Mesenchymal stem cell (in vitro differentiated cells and primary cell): ENCODE measurements at regions not wholly inside any gene's neighbourhood (a gene's known extent, or its start where the extent isn't known, plus 50 kb on each side); places are given as distances from the start of the nearest gene placed in this dataset.
A peak's percentile ranks its signal among the peaks of the same experiment; 100 is the strongest.

Experiments
- DNase-seq: peaks from one replicate; pipeline ENCODE4 v3.0.0-alpha.2; 2013
- H2AFZ ChIP-seq: one replicate; pipeline ENCODE4 v1.6.1; 2013; ENCODE audit warnings: low read depth, mild to moderate bottlenecking, control low read depth, inconsistent platforms, low read length, moderate library complexity
- H2AK5ac ChIP-seq: 2 replicates; pipeline ENCODE4 v1.6.1; 2013; ENCODE audit warnings: low read length, moderate library complexity, mild to moderate bottlenecking, inconsistent platforms; ENCODE audit not compliant: severe bottlenecking
- H2BK120ac ChIP-seq: one replicate; pipeline ENCODE4 v1.6.1; 2013; ENCODE audit warnings: low read depth, mild to moderate bottlenecking, inconsistent platforms, low read length, moderate library complexity
- H2BK12ac ChIP-seq, 2 experiments: one replicate each; pipeline ENCODE4 v1.6.1; 2013; ENCODE audit warnings: inconsistent platforms in 2 of 2, low read length in 2 of 2, mild to moderate bottlenecking in 2 of 2, moderate library complexity in 2 of 2, control low read depth in 1 of 2
- H2BK15ac ChIP-seq: one replicate; pipeline ENCODE4 v1.6.1; 2013; ENCODE audit warnings: mild to moderate bottlenecking, low read depth, inconsistent platforms; ENCODE audit not compliant: poor library complexity, severe bottlenecking
- H2BK5ac ChIP-seq: 2 replicates; pipeline ENCODE4 v1.6.1; 2013; ENCODE audit warnings: low read depth, mild to moderate bottlenecking, low read length, control low read depth, inconsistent platforms; ENCODE audit not compliant: poor library complexity, severe bottlenecking
- H3K14ac ChIP-seq, 2 experiments: one replicate each; pipeline ENCODE4 v1.6.1; 2013; ENCODE audit warnings: inconsistent platforms in 2 of 2, low read length in 2 of 2, control low read depth in 1 of 2, mild to moderate bottlenecking in 1 of 2, moderate library complexity in 1 of 2
- H3K18ac ChIP-seq, 2 experiments: one replicate each; pipeline ENCODE4 v1.6.1; 2013; ENCODE audit warnings: inconsistent platforms in 2 of 2, low read length in 2 of 2, control low read depth in 1 of 2, low read depth in 1 of 2, mild to moderate bottlenecking in 1 of 2
- H3K23ac ChIP-seq, 2 experiments: one replicate each; pipeline ENCODE4 v1.6.1; 2013; ENCODE audit warnings: inconsistent platforms in 2 of 2, low read length in 2 of 2, mild to moderate bottlenecking in 2 of 2, moderate library complexity in 2 of 2, control low read depth in 1 of 2
- H3K27ac ChIP-seq: 2 replicates; pipeline ENCODE4 v1.5.1; 2013; ENCODE audit warnings: mild to moderate bottlenecking, moderate library complexity, low read length, control low read depth, inconsistent platforms; ENCODE audit not compliant: poor library complexity, severe bottlenecking
- H3K27me3 ChIP-seq, 2 experiments: 2 replicates each; pipeline versions ENCODE4 v1.6.1 to v1.7.0; 2013; ENCODE audit warnings: low read length in 2 of 2, mild to moderate bottlenecking in 2 of 2, moderate library complexity in 2 of 2, control low read depth in 1 of 2, inconsistent platforms in 1 of 2; ENCODE audit not compliant: control insufficient read depth in 1 of 2, insufficient read depth in 1 of 2
- H3K36me3 ChIP-seq, 2 experiments: 2 replicates each; pipeline versions ENCODE4 v1.6.1 to v1.7.0; 2013; ENCODE audit warnings: low read length in 2 of 2, control low read depth in 1 of 2, inconsistent platforms in 1 of 2, low read depth in 1 of 2, mild to moderate bottlenecking in 1 of 2; ENCODE audit not compliant: insufficient read depth in 2 of 2, control insufficient read depth in 1 of 2
- H3K4ac ChIP-seq, 2 experiments: one replicate each; pipeline ENCODE4 v1.6.1; 2013; ENCODE audit warnings: inconsistent platforms in 2 of 2, low read length in 2 of 2, mild to moderate bottlenecking in 2 of 2, moderate library complexity in 2 of 2, control low read depth in 1 of 2, low read depth in 1 of 2
- H3K4me1 ChIP-seq: 2 replicates; pipeline ENCODE4 v1.6.1; 2013; ENCODE audit warnings: low read depth, low read length, control low read depth; ENCODE audit not compliant: control insufficient read depth, insufficient read depth
- H3K4me2 ChIP-seq: 2 replicates; pipeline ENCODE4 v1.6.1; 2013; ENCODE audit warnings: low read length, mild to moderate bottlenecking, inconsistent platforms; ENCODE audit not compliant: poor library complexity, severe bottlenecking
- H3K4me3 ChIP-seq, 2 experiments: 2 replicates each; pipeline versions ENCODE4 v1.5.1 to v1.7.0; 2013; ENCODE audit warnings: low read length in 2 of 2, mild to moderate bottlenecking in 2 of 2, control low read depth in 1 of 2, low read depth in 1 of 2; ENCODE audit not compliant: insufficient read depth in 1 of 2
- H3K79me1 ChIP-seq: replicated peaks from 2 replicates; pipeline ENCODE4 v1.6.1; 2013; ENCODE audit warnings: mild to moderate bottlenecking, control low read depth, low read length, inconsistent platforms; ENCODE audit not compliant: poor library complexity, severe bottlenecking
- H3K9ac ChIP-seq: 2 replicates; pipeline ENCODE4 v1.7.0; 2013; ENCODE audit warnings: mild to moderate bottlenecking, low read length, moderate library complexity
- H3K9me3 ChIP-seq: 2 replicates; pipeline ENCODE4 v1.7.0; 2013; ENCODE audit warnings: mild to moderate bottlenecking, low read length; ENCODE audit not compliant: control insufficient read depth
- H4K8ac ChIP-seq: one replicate; pipeline ENCODE4 v1.6.1; 2013; ENCODE audit warnings: inconsistent platforms, mild to moderate bottlenecking, low read length, moderate library complexity
- H4K91ac ChIP-seq: one replicate; pipeline ENCODE4 v1.6.1; 2013; ENCODE audit warnings: mild to moderate bottlenecking, low read length, inconsistent platforms
- WGBS: methylation state at CpG from one replicate; pipeline ENCODE4 v1.1.7; 2013; ENCODE audit warnings: mixed read lengths; 5-methylcytosine and 5-hydroxymethylcytosine counted together

DNA sequence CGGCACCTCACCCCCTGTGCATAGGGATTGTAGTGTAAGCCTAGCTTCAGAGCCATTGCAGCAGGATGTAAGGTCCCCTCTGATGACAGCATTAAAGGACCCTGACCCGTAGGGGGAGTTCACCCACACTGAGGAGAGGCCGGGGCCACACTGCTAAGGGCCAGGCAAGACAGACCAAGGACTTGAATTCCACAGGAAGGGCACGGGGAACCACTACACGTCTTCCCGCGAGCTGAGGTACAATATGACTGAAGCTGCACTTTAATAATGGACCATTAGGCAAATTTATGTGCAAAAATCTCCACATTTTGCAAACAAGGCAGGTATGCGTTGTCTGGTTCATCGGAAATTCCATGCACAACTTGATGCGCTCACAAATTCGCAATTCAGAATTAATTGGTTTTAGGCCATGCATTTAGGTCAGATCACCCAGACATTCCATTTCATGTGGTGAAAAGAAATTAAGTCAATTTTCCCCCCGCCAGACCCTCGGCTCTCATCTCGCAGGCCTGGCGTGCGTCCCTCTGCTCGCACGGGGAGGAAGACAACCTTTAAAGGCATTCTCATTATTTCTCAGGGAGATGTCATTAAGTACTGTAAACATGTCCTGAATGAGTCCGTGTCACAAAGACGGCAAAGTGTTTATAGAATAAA, 111.8 kb downstream of the FOXA2 start:
- H2BK5ac ChIP-seq = no peak overlapping the region
- no peak overlapping the region for H2AK5ac ChIP-seq
- no peak overlapping the region for H3K14ac ChIP-seq
- no peak overlapping the region for H4K8ac ChIP-seq
- no peak for DNase-seq
- no peaks in the 10 kb centered on the region for H3K9me3 ChIP-seq
- no peak overlapping the region for H3K4ac ChIP-seq
- H3K4me1 ChIP-seq = peaks cover 2% of the 10 kb centered on the region
- H3K27me3 ChIP-seq = peaks cover 15 to 17% of the 10 kb centered on the region in 2 experiments
- H3K36me3 ChIP-seq = no peaks in the 10 kb centered on the region
- H4K91ac ChIP-seq = no peak overlapping the region
- H2BK15ac ChIP-seq = no peak overlapping the region
- no peak overlapping the region for H3K4me2 ChIP-seq
- no peaks in the 10 kb centered on the region for H3K79me1 ChIP-seq
- H2BK120ac ChIP-seq = no peak overlapping the region
- H3K4me3 ChIP-seq = no peak overlapping the region
- no peak overlapping the region for H3K9ac ChIP-seq
- no peak overlapping the region for H2AFZ ChIP-seq
- H3K27ac ChIP-seq = no peak overlapping the region
- no peak overlapping the region for H3K18ac ChIP-seq
- H3K23ac ChIP-seq = no peak overlapping the region
- WGBS = 90% methylated on average over 18 of the region's 20 CpGs
- H2BK12ac ChIP-seq = no peak overlapping the region

GRCh38 chr20:22471156-22471836, 113.1 kb downstream of the FOXA2 start:
- no peak for DNase-seq
- WGBS = 77% methylated on average over 7 of the region's 9 CpGs

DNA sequence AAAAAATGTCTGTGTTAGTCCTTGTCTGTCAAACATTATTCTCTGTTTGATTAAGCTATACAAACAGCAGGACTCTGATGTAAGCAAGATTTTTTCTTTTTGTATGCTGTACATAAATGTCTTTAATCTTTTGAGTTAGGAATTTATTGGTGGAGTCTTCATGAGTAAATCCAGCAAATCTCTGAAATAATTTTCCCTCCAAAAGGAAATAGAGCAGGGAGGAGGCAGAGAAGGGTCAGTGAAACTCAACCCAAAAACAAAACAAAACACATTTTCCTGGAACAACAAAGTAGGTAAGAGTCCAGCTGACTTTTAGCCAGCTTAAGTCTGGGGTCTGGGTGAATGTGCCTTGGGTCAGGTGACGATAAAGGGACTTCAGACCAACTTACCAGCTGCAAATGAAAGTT, 113.7 kb downstream of the FOXA2 start:
- no peak overlapping the region for H2AFZ ChIP-seq
- no peaks in the 10 kb centered on the region for H3K79me1 ChIP-seq
- H3K9me3 ChIP-seq = no peaks in the 10 kb centered on the region
- H2BK120ac ChIP-seq = no peak overlapping the region
- WGBS = 75% methylated on average over 1 of the region's 1 CpG
- peaks cover 2% of the 10 kb centered on the region for H3K4me1 ChIP-seq
- H4K8ac ChIP-seq = no peak overlapping the region
- H3K18ac ChIP-seq = no peak overlapping the region
- no peak overlapping the region for H2BK15ac ChIP-seq
- no peak overlapping the region for H3K4ac ChIP-seq
- no peak overlapping the region for H2BK12ac ChIP-seq
- H3K4me3 ChIP-seq = no peak overlapping the region
- H3K4me2 ChIP-seq = no peak overlapping the region
- H3K23ac ChIP-seq = no peak overlapping the region
- no peaks in the 10 kb centered on the region for H3K36me3 ChIP-seq
- H3K27ac ChIP-seq = no peak overlapping the region
- H4K91ac ChIP-seq = no peak overlapping the region
- no peak for DNase-seq
- H3K9ac ChIP-seq = no peak overlapping the region
- H3K27me3 ChIP-seq = peaks cover 21 to 29% of the 10 kb centered on the region in 2 experiments
- H3K14ac ChIP-seq = no peak overlapping the region
- no peak overlapping the region for H2BK5ac ChIP-seq
- H2AK5ac ChIP-seq = no peak overlapping the region

More at GRCh38 chr20:22471156-22471836, 113.1 kb downstream of the FOXA2 start:
- Histone ChIP-seq H3K4ac (no peak overlapping the region), H4K8ac (no peak overlapping the region), H3K4me2 (no peak overlapping the region), H2AFZ (no peak overlapping the region), H2BK15ac (no peak overlapping the region), H3K27me3 (peaks cover 23 to 24% of the 10 kb centered on the region in 2 experiments), H2BK5ac (no peak overlapping the region), H2BK120ac (no peak overlapping the region), H3K18ac (no peak overlapping the region), H3K27ac (no peak overlapping the region), H3K9ac (no peak overlapping the region), H3K79me1 (no peaks in the 10 kb centered on the region), H3K14ac (no peak overlapping the region), H3K4me1 (peaks cover 2% of the 10 kb centered on the region), H2AK5ac (no peak overlapping the region), H3K23ac (no peak overlapping the region), H3K36me3 (no peaks in the 10 kb centered on the region), H4K91ac (peak overlapping the region; percentile 72), H2BK12ac (no peak overlapping the region), H3K4me3 (no peak overlapping the region), H3K9me3 (no peaks in the 10 kb centered on the region)

DNA sequence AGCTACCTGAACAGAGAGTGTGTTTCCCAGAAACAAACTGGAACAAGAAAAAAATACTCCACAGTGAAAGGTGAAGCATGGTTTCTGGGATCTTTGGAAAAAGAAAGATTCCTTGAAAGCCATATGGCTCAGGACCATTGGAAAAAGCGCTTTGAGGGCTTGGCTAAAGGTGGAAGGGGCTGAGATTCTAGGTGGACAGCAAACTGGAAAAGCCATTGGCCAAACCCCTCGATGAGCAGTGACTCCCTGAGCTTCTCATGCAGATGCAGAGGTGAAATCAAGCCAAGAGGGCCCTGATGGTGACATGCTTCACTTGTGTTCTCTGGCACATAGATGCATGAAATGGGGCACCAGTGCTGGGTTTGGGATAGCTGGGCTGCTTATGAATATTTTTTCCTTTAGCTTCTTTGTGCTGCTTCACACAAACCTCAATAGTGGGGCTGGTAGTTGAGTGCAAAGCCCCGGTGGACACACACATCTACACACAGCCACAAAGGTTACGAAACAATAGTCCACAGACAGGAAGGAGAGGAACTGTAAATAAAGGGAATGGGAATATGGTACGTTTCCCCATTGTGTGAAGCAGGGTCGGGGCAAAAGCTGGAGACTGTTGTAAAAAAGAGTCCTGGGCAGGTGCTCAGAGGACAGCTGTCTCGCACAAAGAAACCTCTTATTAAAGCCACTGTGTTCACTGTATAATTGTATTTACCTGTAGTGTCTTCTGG, 117.8 kb downstream of the FOXA2 start:
- Histone ChIP-seq H3K79me1 (no peaks in the 10 kb centered on the region), H4K91ac (no peak overlapping the region), H3K9ac (no peak overlapping the region), H3K18ac (no peak overlapping the region), H3K4ac (no peak overlapping the region), H3K23ac (no peak overlapping the region), H2AK5ac (no peak overlapping the region), H2BK120ac (no peak overlapping the region), H2AFZ (no peak overlapping the region), H3K14ac (no peak overlapping the region), H3K4me1 (peaks cover under 1% of the 10 kb centered on the region), H2BK5ac (no peak overlapping the region), H4K8ac (no peak overlapping the region), H3K4me3 (no peak overlapping the region), H3K9me3 (no peaks in the 10 kb centered on the region), H2BK12ac (no peak overlapping the region), H3K27ac (no peak overlapping the region), H3K27me3 (peaks cover 37 to 38% of the 10 kb centered on the region in 2 experiments), H3K36me3 (no peaks in the 10 kb centered on the region), H2BK15ac (no peak overlapping the region), H3K4me2 (no peak overlapping the region)
- WGBS = 44% methylated on average over 4 of the region's 7 CpGs
- DNase-seq = no peak
